ENCODE measurements at regions not wholly inside any gene's neighbourhood (a gene's known extent, or its start where the extent isn't known, plus 50 kb on each side); places are given as distances from the start of the nearest gene placed in this dataset.

GRCh38 chr4:13917015-13917414 lies 289.5 kb upstream of the BOD1L1 start:
- intact Hi-C loops (cut with micrococcal nuclease) = no loop called here
- TF ChIP-seq CTCF (IDR thresholded peaks at IDR 0.05) = no peak
- Mint-ChIP-seq H3K4me3 (no peak overlapping the region), H3K4me1 (no peaks in the 10 kb centered on the region), H3K9me3 (no peaks in the 10 kb centered on the region), H3K27me3 (ENCODE audit: low read depth in 2 of 2) (no peaks in the 10 kb centered on the region), H3K36me3 (no peaks in the 10 kb centered on the region), H3K27ac (no peak overlapping the region)
- no CpG with 5 or more reads among the region's 1 CpG for WGBS (ENCODE audit: insufficient coverage)
- H3K4me1 ChIP-seq (ENCODE audit: control insufficient read depth, insufficient read depth, low read length) = no peaks in the 10 kb centered on the region
- H3K27ac ChIP-seq (ENCODE audit: low read length) = no peak overlapping the region
- no peak overlapping the region for H3K4me3 ChIP-seq (ENCODE audit: low read length)
- no peaks in the 10 kb centered on the region for H3K27me3 ChIP-seq (ENCODE audit: control insufficient read depth, insufficient read depth, low read length)
- H3K9me3 ChIP-seq (ENCODE audit: control insufficient read depth, insufficient read depth, low read length) = no peaks in the 10 kb centered on the region
- no peaks in the 10 kb centered on the region for H3K36me3 ChIP-seq (ENCODE audit: control insufficient read depth, insufficient read depth, low read length)
- DNase-seq (no peak), ATAC-seq (no peak)

- WGBS (ENCODE audit: insufficient coverage) = 91% methylated on average over 1 of the region's 2 CpGs
- no peaks in the 10 kb centered on the region for H3K27me3 ChIP-seq (ENCODE audit: control insufficient read depth, insufficient read depth, low read length)
- no peak for TF ChIP-seq CTCF (IDR thresholded peaks at IDR 0.05)
- Mint-ChIP-seq H3K27me3 (ENCODE audit: low read depth in 2 of 2) (no peaks in the 10 kb centered on the region), H3K9me3 (no peaks in the 10 kb centered on the region), H3K4me1 (no peaks in the 10 kb centered on the region), H3K4me3 (no peak overlapping the region), H3K27ac (no peak overlapping the region), H3K36me3 (no peaks in the 10 kb centered on the region)
- no peak overlapping the region for H3K4me3 ChIP-seq (ENCODE audit: low read length)
- H3K27ac ChIP-seq (ENCODE audit: low read length) = no peak overlapping the region
- H3K4me1 ChIP-seq (ENCODE audit: control insufficient read depth, insufficient read depth, low read length) = no peaks in the 10 kb centered on the region
- no peaks in the 10 kb centered on the region for H3K9me3 ChIP-seq (ENCODE audit: control insufficient read depth, insufficient read depth, low read length)
- ATAC-seq (no peak), DNase-seq (no peak)
- intact Hi-C loops (cut with micrococcal nuclease) = no loop called here
- no peaks in the 10 kb centered on the region for H3K36me3 ChIP-seq (ENCODE audit: control insufficient read depth, insufficient read depth, low read length)
Measured at GRCh38 chr4:13918110-13918509, 290.6 kb upstream of the BOD1L1 start.

GRCh38 chr4:13918991-13919441 lies 291.5 kb upstream of the BOD1L1 start:
- Histone ChIP-seq H3K27me3 (ENCODE audit: control insufficient read depth, insufficient read depth, low read length) (no peaks in the 10 kb centered on the region), H3K4me3 (ENCODE audit: low read length) (no peak overlapping the region), H3K9me3 (ENCODE audit: control insufficient read depth, insufficient read depth, low read length) (no peaks in the 10 kb centered on the region), H3K36me3 (ENCODE audit: control insufficient read depth, insufficient read depth, low read length) (no peaks in the 10 kb centered on the region), H3K27ac (ENCODE audit: low read length) (no peak overlapping the region), H3K4me1 (ENCODE audit: control insufficient read depth, insufficient read depth, low read length) (no peaks in the 10 kb centered on the region)
- Mint-ChIP-seq H3K27me3 (ENCODE audit: low read depth in 2 of 2) (no peaks in the 10 kb centered on the region), H3K9me3 (peaks cover 0 to 2% of the 10 kb centered on the region in 2 donors), H3K36me3 (no peaks in the 10 kb centered on the region), H3K27ac (no peak overlapping the region), H3K4me3 (no peak overlapping the region), H3K4me1 (no peaks in the 10 kb centered on the region)
- 80% methylated on average over 6 of the region's 7 CpGs for WGBS (ENCODE audit: insufficient coverage)
- intact Hi-C loops (cut with micrococcal nuclease) = no loop called here
- DNase-seq = no peak
- no peak for TF ChIP-seq CTCF (IDR thresholded peaks at IDR 0.05)
- ATAC-seq = no peak

GRCh38 chr4:13920111-13920875 lies 292.8 kb upstream of the BOD1L1 start:
- Histone ChIP-seq H3K4me3 (ENCODE audit: low read length) (no peak overlapping the region), H3K36me3 (ENCODE audit: control insufficient read depth, insufficient read depth, low read length) (no peaks in the 10 kb centered on the region), H3K27me3 (ENCODE audit: control insufficient read depth, insufficient read depth, low read length) (no peaks in the 10 kb centered on the region), H3K4me1 (ENCODE audit: control insufficient read depth, insufficient read depth, low read length) (no peaks in the 10 kb centered on the region), H3K27ac (ENCODE audit: low read length) (no peak overlapping the region), H3K9me3 (ENCODE audit: control insufficient read depth, insufficient read depth, low read length) (no peaks in the 10 kb centered on the region)
- Mint-ChIP-seq H3K36me3 (no peaks in the 10 kb centered on the region), H3K27ac (no peak overlapping the region), H3K27me3 (ENCODE audit: low read depth in 2 of 2) (no peaks in the 10 kb centered on the region), H3K4me3 (no peak overlapping the region), H3K9me3 (peaks cover 0 to 5% of the 10 kb centered on the region in 2 donors), H3K4me1 (no peaks in the 10 kb centered on the region)
- DNase-seq = no peak
- no peak for TF ChIP-seq CTCF (IDR thresholded peaks at IDR 0.05)
- intact Hi-C loops (cut with micrococcal nuclease) = no loop called here
- WGBS (ENCODE audit: insufficient coverage) = 90% methylated on average over 8 of the region's 8 CpGs
- no peak for ATAC-seq

All from natural killer cell (primary cell).